SK-N-SH treated with all-trans-retinoic acid at 6 μM for 48 hours (cell line): ENCODE measurements at regions not wholly inside any gene's neighbourhood (a gene's known extent, or its start where the extent isn't known, plus 50 kb on each side); places are given as distances from the start of the nearest gene placed in this dataset.

Experiments used
- ATAC-seq: fragments of 200-7000 bp; cut with Tn5 transposase; 3 replicates; pipeline ENCODE4 v1.9.1; 2020; ENCODE audit warnings: mild to moderate bottlenecking, moderate library complexity
- ARNTL ChIP-seq: fragments of 450-650 bp; formaldehyde crosslinking; IDR thresholded peaks from 2 replicates; pipeline ENCODE4 v1.5.0; 2020; ENCODE audit warnings: low read depth, mild to moderate bottlenecking, moderate library complexity, borderline replicate concordance
- BACH2 ChIP-seq: fragments of 250-450 bp; sonication (Bioruptor Pico); IDR thresholded peaks from 2 replicates; pipeline ENCODE4 v1.9.0; 2021; ENCODE audit warnings: mild to moderate bottlenecking, borderline replicate concordance
- CSDC2 ChIP-seq: fragments of 250-450 bp; sonication (Bioruptor Pico); IDR thresholded peaks from 2 replicates; pipeline ENCODE4 v1.5.0; 2020; ENCODE audit warnings: mild to moderate bottlenecking, moderate library complexity
- GLIS3 ChIP-seq: fragments of 250-450 bp; sonication (Bioruptor Pico); IDR thresholded peaks from 2 replicates; pipeline ENCODE4 v1.5.0; 2020; ENCODE audit warnings: mild to moderate bottlenecking, moderate library complexity
- ISL1 ChIP-seq: fragments of 250-450 bp; sonication (Bioruptor Pico); IDR thresholded peaks from 2 replicates; pipeline ENCODE4 v2.1.2; 2022; ENCODE audit warnings: mild to moderate bottlenecking, moderate library complexity
- OSR1 ChIP-seq: fragments of 250-450 bp; sonication (Bioruptor Pico); IDR thresholded peaks from 2 replicates; pipeline ENCODE4 v1.8.0; 2022; ENCODE audit warnings: moderate library complexity, mild to moderate bottlenecking, inconsistent platforms
- PPARA ChIP-seq: fragments of 250-450 bp; sonication (Bioruptor Pico); IDR thresholded peaks from 2 replicates; pipeline ENCODE4 v1.5.0; 2020; ENCODE audit warnings: mild to moderate bottlenecking, borderline replicate concordance
- RARB ChIP-seq: fragments of 250-450 bp; sonication (Bioruptor Pico); IDR thresholded peaks from 2 replicates; pipeline ENCODE4 v1.8.0; 2021; ENCODE audit warnings: mild to moderate bottlenecking, moderate library complexity
- TCF4 ChIP-seq: fragments of 250-450 bp; sonication (Bioruptor Pico); IDR thresholded peaks from 2 replicates; pipeline ENCODE4 v1.8.0; 2021; ENCODE audit warnings: mild to moderate bottlenecking, moderate library complexity, borderline replicate concordance
- TOX ChIP-seq: fragments of 250-450 bp; sonication (Bioruptor Pico); IDR thresholded peaks from 2 replicates; pipeline ENCODE4 v1.8.0; 2021; ENCODE audit warnings: mild to moderate bottlenecking, moderate library complexity, borderline replicate concordance
- ZFP3 ChIP-seq: fragments of 250-450 bp; sonication (Bioruptor Pico); IDR thresholded peaks from 2 replicates; pipeline ENCODE4 v1.5.0; 2020; ENCODE audit warnings: mild to moderate bottlenecking, moderate library complexity
- ZFP30 ChIP-seq: fragments of 450-650 bp; formaldehyde crosslinking; IDR thresholded peaks from 2 replicates; pipeline ENCODE4 v1.5.0; 2022; ENCODE audit warnings: mild to moderate bottlenecking, moderate library complexity
- ZNF565 ChIP-seq: fragments of 450-650 bp; formaldehyde crosslinking; conservative IDR thresholded peaks from 2 replicates; pipeline ENCODE4 v1.5.0; 2020; ENCODE audit warnings: low read depth, mild to moderate bottlenecking, moderate library complexity
- ZNF70 ChIP-seq: fragments of 450-650 bp; formaldehyde crosslinking; IDR thresholded peaks from 2 replicates; pipeline ENCODE4 v1.5.0; 2020; ENCODE audit warnings: mild to moderate bottlenecking, moderate library complexity
- ZNF8 ChIP-seq: fragments of 450-650 bp; formaldehyde crosslinking; IDR thresholded peaks from 2 replicates; pipeline ENCODE4 v1.5.0; 2020; ENCODE audit warnings: mild to moderate bottlenecking, moderate library complexity
- TF ChIP-seq, protein P1 (sequence below): fragments of 250-450 bp; sonication (Bioruptor Pico); IDR thresholded peaks from 2 replicates; pipeline ENCODE4 v1.5.1; 2020; ENCODE audit warnings: low read depth, mild to moderate bottlenecking, moderate library complexity
- TF ChIP-seq, protein P2 (sequence below): fragments of 250-450 bp; sonication (Bioruptor Pico); IDR thresholded peaks from 2 replicates; pipeline ENCODE4 v1.5.0; 2020; ENCODE audit warnings: mild to moderate bottlenecking, moderate library complexity
- TF ChIP-seq, protein P3 (sequence below): fragments of 250-450 bp; sonication (Bioruptor Pico); IDR thresholded peaks from 2 replicates; pipeline ENCODE4 v1.8.0; 2020; ENCODE audit warnings: mild to moderate bottlenecking, moderate library complexity, borderline replicate concordance
- TF ChIP-seq, protein P4 (sequence below): fragments of 250-450 bp; sonication (Bioruptor Pico); IDR thresholded peaks from 2 replicates; pipeline ENCODE4 v1.5.1; 2021; ENCODE audit warnings: mild to moderate bottlenecking, moderate library complexity
- TF ChIP-seq, protein P5 (sequence below): fragments of 250-450 bp; sonication (Bioruptor Pico); IDR thresholded peaks from 2 replicates; pipeline ENCODE4 v1.8.0; 2021; ENCODE audit warnings: low read depth, mild to moderate bottlenecking, moderate library complexity, borderline replicate concordance

- TF ChIP-seq GLIS3 (CRISPR knock-in tag): no peak
- TF ChIP-seq ZFP30 (CRISPR knock-in tag): no peak
- TF ChIP-seq, protein P1, sequence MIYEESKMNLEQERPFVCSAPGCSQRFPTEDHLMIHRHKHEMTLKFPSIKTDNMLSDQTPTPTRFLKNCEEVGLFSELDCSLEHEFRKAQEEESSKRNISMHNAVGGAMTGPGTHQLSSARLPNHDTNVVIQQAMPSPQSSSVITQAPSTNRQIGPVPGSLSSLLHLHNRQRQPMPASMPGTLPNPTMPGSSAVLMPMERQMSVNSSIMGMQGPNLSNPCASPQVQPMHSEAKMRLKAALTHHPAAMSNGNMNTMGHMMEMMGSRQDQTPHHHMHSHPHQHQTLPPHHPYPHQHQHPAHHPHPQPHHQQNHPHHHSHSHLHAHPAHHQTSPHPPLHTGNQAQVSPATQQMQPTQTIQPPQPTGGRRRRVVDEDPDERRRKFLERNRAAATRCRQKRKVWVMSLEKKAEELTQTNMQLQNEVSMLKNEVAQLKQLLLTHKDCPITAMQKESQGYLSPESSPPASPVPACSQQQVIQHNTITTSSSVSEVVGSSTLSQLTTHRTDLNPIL (CRISPR knock-in tag): no peak
- no peak for TF ChIP-seq ZNF8 (CRISPR knock-in tag)
- no peak for TF ChIP-seq ZNF70 (CRISPR knock-in tag)
- no peak for TF ChIP-seq PPARA (CRISPR knock-in tag)
- TF ChIP-seq, all 23 proteins: peak for 0
- ATAC-seq: no peak
Observed at GRCh38 chr7:42448901-42449300, 211.9 kb upstream of the GLI3 start.

GRCh38 chr7:42445691-42446090, 208.7 kb upstream of the GLI3 start:
- TF ChIP-seq, protein P2, sequence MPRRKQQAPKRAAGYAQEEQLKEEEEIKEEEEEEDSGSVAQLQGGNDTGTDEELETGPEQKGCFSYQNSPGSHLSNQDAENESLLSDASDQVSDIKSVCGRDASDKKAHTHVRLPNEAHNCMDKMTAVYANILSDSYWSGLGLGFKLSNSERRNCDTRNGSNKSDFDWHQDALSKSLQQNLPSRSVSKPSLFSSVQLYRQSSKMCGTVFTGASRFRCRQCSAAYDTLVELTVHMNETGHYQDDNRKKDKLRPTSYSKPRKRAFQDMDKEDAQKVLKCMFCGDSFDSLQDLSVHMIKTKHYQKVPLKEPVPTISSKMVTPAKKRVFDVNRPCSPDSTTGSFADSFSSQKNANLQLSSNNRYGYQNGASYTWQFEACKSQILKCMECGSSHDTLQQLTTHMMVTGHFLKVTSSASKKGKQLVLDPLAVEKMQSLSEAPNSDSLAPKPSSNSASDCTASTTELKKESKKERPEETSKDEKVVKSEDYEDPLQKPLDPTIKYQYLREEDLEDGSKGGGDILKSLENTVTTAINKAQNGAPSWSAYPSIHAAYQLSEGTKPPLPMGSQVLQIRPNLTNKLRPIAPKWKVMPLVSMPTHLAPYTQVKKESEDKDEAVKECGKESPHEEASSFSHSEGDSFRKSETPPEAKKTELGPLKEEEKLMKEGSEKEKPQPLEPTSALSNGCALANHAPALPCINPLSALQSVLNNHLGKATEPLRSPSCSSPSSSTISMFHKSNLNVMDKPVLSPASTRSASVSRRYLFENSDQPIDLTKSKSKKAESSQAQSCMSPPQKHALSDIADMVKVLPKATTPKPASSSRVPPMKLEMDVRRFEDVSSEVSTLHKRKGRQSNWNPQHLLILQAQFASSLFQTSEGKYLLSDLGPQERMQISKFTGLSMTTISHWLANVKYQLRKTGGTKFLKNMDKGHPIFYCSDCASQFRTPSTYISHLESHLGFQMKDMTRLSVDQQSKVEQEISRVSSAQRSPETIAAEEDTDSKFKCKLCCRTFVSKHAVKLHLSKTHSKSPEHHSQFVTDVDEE (CRISPR knock-in tag): no peak
- no peak for TF ChIP-seq TCF4
- TF ChIP-seq, protein P3, sequence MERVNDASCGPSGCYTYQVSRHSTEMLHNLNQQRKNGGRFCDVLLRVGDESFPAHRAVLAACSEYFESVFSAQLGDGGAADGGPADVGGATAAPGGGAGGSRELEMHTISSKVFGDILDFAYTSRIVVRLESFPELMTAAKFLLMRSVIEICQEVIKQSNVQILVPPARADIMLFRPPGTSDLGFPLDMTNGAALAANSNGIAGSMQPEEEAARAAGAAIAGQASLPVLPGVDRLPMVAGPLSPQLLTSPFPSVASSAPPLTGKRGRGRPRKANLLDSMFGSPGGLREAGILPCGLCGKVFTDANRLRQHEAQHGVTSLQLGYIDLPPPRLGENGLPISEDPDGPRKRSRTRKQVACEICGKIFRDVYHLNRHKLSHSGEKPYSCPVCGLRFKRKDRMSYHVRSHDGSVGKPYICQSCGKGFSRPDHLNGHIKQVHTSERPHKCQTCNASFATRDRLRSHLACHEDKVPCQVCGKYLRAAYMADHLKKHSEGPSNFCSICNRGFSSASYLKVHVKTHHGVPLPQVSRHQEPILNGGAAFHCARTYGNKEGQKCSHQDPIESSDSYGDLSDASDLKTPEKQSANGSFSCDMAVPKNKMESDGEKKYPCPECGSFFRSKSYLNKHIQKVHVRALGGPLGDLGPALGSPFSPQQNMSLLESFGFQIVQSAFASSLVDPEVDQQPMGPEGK (CRISPR knock-in tag): no peak
- no peak for TF ChIP-seq GLIS3 (CRISPR knock-in tag)
- no peak for TF ChIP-seq ZNF565 (CRISPR knock-in tag)
- TF ChIP-seq, protein P4, sequence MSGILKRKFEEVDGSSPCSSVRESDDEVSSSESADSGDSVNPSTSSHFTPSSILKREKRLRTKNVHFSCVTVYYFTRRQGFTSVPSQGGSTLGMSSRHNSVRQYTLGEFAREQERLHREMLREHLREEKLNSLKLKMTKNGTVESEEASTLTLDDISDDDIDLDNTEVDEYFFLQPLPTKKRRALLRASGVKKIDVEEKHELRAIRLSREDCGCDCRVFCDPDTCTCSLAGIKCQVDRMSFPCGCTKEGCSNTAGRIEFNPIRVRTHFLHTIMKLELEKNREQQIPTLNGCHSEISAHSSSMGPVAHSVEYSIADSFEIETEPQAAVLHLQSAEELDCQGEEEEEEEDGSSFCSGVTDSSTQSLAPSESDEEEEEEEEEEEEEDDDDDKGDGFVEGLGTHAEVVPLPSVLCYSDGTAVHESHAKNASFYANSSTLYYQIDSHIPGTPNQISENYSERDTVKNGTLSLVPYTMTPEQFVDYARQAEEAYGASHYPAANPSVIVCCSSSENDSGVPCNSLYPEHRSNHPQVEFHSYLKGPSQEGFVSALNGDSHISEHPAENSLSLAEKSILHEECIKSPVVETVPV (CRISPR knock-in tag): no peak
- no peak for TF ChIP-seq ZNF70 (CRISPR knock-in tag)
- no peak for TF ChIP-seq ZNF8 (CRISPR knock-in tag)
- no peak for TF ChIP-seq ISL1 (CRISPR knock-in tag)
- TF ChIP-seq BACH2 (CRISPR knock-in tag): no peak
- no peak for TF ChIP-seq RARB
- no peak for TF ChIP-seq ARNTL (CRISPR knock-in tag)
- TF ChIP-seq, protein P1 (CRISPR knock-in tag): no peak
- TF ChIP-seq, protein P5, sequence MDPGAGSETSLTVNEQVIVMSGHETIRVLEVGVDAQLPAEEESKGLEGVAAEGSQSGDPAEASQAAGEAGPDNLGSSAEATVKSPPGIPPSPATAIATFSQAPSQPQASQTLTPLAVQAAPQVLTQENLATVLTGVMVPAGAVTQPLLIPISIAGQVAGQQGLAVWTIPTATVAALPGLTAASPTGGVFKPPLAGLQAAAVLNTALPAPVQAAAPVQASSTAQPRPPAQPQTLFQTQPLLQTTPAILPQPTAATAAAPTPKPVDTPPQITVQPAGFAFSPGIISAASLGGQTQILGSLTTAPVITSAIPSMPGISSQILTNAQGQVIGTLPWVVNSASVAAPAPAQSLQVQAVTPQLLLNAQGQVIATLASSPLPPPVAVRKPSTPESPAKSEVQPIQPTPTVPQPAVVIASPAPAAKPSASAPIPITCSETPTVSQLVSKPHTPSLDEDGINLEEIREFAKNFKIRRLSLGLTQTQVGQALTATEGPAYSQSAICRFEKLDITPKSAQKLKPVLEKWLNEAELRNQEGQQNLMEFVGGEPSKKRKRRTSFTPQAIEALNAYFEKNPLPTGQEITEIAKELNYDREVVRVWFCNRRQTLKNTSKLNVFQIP (CRISPR knock-in tag): no peak
- TF ChIP-seq ZFP3 (CRISPR knock-in tag): no peak
- no peak for TF ChIP-seq CSDC2
- TF ChIP-seq TOX: no peak
- no peak for ATAC-seq

GRCh38 chr7:42440951-42441350, 203.9 kb upstream of the GLI3 start:
- ATAC-seq: no peak
- TF ChIP-seq, protein P5 (CRISPR knock-in tag): no peak
- TF ChIP-seq, protein P3 (CRISPR knock-in tag): no peak
- no peak for TF ChIP-seq RARB
- TF ChIP-seq CSDC2: no peak
- no peak for TF ChIP-seq ZNF8 (CRISPR knock-in tag)
- TF ChIP-seq ISL1 (CRISPR knock-in tag): no peak
- TF ChIP-seq OSR1 (CRISPR knock-in tag): no peak
- TF ChIP-seq, protein P4 (CRISPR knock-in tag): no peak
- no peak for TF ChIP-seq ZFP3 (CRISPR knock-in tag)
- no peak for TF ChIP-seq PPARA (CRISPR knock-in tag)
